ENCODE measurements at regions not wholly inside any gene's neighbourhood (a gene's known extent, or its start where the extent isn't known, plus 50 kb on each side); places are given as distances from the start of the nearest gene placed in this dataset.

GRCh38 chr2:76283350-76283749 lies 572.6 kb upstream of the GCFC2 start:
- Histone ChIP-seq H3K4me1 (ENCODE audit: control insufficient read depth, insufficient read depth, low read length) (no peaks in the 10 kb centered on the region), H3K36me3 (ENCODE audit: control insufficient read depth in 2 of 2, insufficient read depth in 1 of 2, low read length in 2 of 2) (no peaks in the 10 kb centered on the region), H3K9me3 (ENCODE audit: control insufficient read depth, insufficient read depth, low read depth, low read length) (no peaks in the 10 kb centered on the region), H3K4me3 (ENCODE audit: low read depth, low read length) (no peak overlapping the region), H3K27ac (ENCODE audit: extremely low read depth, low read depth, low read length) (no peak overlapping the region)
- CTCF ChIA-PET: no interaction called here
- POLR2A ChIA-PET: no interaction called here
- TF ChIP-seq ZFHX2 (tag by site-specific recombination; conservative IDR thresholded peaks at IDR 0.05): no peak
- TF ChIP-seq ZBTB1 (tag by site-specific recombination; IDR thresholded peaks at IDR 0.05): no peak
- no peak for TF ChIP-seq KLF7 (tag by site-specific recombination; IDR thresholded peaks at IDR 0.05; ENCODE audit: borderline replicate concordance)
- no peak for TF ChIP-seq ZNF280C (tag by site-specific recombination; IDR thresholded peaks at IDR 0.05)
- no peak for TF ChIP-seq ELK4 (IDR thresholded peaks at IDR 0.05; ENCODE audit: borderline replicate concordance, low read depth, low read length)
- no peak for TF ChIP-seq ZNF112 (tag by site-specific recombination; IDR thresholded peaks at IDR 0.05)
- TF ChIP-seq HIC1 (tag by site-specific recombination; IDR thresholded peaks at IDR 0.05): no peak
- TF ChIP-seq ZNF266 (tag by site-specific recombination; IDR thresholded peaks at IDR 0.05; ENCODE audit: low read depth): no peak
- no peak for TF ChIP-seq ZNF274 (IDR thresholded peaks at IDR 0.05; ENCODE audit: low read length)
- no peak for TF ChIP-seq ZNF274 (tag by site-specific recombination; IDR thresholded peaks at IDR 0.05; ENCODE audit: borderline replicate concordance)
- TF ChIP-seq YY2 (tag by site-specific recombination; IDR thresholded peaks at IDR 0.05): no peak
- no peak for TF ChIP-seq GLIS2 (tag by site-specific recombination; IDR thresholded peaks at IDR 0.05)
- no peak for TF ChIP-seq GFI1B (tag by site-specific recombination; IDR thresholded peaks at IDR 0.05)
- TF ChIP-seq ZNF561 (tag by site-specific recombination; IDR thresholded peaks at IDR 0.05; ENCODE audit: borderline replicate concordance): no peak
- no peak for TF ChIP-seq ZNF311 (tag by site-specific recombination; IDR thresholded peaks at IDR 0.05; ENCODE audit: borderline replicate concordance)
- no peak for TF ChIP-seq ZNF280D (tag by site-specific recombination; IDR thresholded peaks at IDR 0.05)
- TF ChIP-seq ZNF148 (tag by site-specific recombination; IDR thresholded peaks at IDR 0.05; ENCODE audit: borderline replicate concordance): no peak

Data from HEK293 (cell line).